ENCODE measurements at regions not wholly inside any gene's neighbourhood (a gene's known extent, or its start where the extent isn't known, plus 50 kb on each side); places are given as distances from the start of the nearest gene placed in this dataset.

GRCh38 chr1:94325377-94326302 lies 88.3 kb upstream of the ARHGAP29 start:
- no peak for DNase-seq

DNA sequence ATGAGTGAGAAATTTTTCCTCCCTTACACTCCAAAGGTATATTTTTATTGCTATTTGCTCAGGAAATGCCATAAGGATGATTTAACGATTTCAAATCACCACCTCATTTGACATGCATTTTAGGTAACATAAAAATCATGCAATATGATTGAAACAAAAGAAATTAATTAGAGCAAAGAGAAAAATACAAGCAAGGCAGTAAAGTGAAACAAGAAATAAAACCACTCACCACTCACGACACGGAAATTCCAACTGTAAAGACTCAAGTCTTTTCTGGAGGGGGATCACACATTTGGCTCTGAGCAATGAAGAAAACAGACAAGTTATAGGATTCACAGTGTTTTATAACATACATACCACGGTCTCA lies 86.8 kb upstream of the ARHGAP29 start:
- DNase-seq: no peak

DNA sequence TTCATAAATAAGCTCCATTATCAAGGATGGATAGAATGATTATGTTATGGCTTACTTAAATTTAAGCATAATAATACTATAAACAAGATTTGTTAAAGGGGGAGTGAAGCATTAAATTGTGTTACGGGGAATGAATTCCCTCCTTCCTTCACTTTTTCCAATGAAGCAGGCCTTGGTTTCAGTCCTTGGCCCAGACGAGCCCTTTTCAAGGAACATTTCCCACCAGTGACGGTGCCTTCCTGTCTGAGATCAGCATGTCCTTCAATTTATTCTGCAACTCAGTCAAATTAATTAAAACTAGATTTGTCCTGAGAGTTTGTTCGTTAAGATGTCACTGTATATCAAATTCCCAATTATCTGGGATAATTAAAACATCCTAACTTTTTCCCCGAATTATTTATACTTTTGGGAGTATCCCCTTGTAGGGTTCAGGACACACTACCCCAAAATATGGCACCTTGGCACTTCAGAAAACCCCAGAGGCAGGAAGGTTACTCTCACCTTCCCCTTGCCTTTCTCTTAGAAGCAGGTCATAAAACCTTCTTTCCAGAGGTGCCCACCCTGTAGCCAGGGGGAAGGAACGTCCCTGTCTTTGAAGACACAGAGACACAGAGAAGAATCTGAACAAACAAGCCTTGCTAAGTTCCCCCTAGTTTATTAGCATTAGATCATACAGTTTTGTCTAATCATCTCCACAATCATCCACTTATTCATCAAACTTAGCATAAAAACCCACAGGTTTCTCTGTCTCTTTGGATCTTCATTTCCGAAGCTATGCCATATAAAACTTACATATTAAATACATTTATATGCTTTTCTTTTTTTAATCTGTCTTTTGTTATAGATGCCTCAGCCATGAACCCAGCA lies 86.2 kb upstream of the ARHGAP29 start:
- no peak for DNase-seq

DNA sequence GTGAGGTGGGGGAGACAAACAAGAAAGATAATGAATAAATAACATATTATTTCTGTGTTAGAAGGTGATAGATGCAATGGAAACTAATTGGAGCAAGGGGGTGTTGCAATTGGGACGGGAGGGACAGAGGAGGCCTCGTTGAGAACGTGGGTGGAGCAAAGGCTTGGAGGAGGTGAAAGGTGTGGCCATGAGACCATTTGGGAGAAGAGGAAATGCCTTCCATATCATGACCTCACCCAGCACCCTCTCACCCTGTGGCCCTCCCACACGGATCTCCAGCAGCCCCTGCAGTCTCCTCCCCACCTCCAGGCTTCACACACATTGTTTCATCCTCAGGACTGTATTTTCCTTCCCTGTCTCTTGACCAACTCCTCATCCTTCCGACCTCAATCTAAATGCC lies 85.3 kb upstream of the ARHGAP29 start:
- DNase-seq: no peak

DNA sequence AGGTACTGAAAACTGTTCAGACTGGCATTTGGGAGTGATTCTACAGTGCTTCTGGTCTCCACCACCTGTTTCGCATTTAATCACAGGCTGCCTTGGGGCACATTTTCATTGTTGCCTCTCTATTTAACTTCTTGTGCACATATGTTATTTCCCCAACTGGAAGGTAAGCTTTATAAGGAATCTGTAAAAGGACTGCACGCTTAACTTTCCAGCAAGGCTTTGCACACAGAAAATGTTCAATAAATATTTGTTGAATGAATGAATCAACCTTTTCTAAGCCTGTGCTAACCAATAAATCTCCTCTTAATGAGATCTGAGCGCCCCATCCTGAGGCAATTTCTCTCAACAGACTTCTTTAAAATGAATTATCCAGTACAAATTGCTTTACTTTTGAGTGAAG lies 84.3 kb upstream of the ARHGAP29 start:
- no peak for DNase-seq

GRCh38 chr1:94319319-94320102 lies 82.1 kb upstream of the ARHGAP29 start:
- no peak for DNase-seq

GRCh38 chr1:94318505-94319030 lies 81.2 kb upstream of the ARHGAP29 start:
- DNase-seq: no peak

- no peak for DNase-seq
These were observed 80.4 kb upstream of the ARHGAP29 start for GRCh38 chr1:94317790-94318188.

- no peak for DNase-seq
These were observed 79.7 kb upstream of the ARHGAP29 start for GRCh38 chr1:94316836-94317789.

GRCh38 chr1:94316183-94316582 lies 78.8 kb upstream of the ARHGAP29 start:
- no peak for DNase-seq

DNA sequence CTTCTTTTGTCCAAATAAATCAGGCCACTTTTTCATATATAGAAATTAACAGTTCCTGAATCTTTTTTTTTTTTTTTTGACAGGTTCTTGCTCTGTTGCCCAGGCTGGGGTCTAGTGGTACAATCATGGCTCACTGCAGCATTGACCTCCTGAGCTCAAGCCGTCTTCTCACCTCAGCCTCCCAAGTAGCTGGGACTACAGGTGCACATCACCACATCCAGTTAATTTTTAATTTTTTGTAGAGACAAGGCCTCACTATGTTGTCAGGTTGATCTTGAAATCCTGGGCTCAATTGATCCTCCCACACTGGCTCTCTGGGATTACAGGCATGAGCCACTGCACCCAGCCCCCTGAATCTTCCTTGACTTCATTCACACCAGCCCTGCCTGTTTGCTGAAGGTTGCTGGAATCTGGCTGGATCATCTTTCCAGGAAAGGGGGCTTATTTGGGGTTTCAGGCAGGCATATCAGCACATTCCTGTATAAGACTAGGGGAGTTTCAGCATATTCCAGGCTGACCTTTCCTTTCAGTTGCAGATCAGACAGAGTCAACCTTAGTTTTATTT lies 78.2 kb upstream of the ARHGAP29 start:
- no peak for DNase-seq

DNA sequence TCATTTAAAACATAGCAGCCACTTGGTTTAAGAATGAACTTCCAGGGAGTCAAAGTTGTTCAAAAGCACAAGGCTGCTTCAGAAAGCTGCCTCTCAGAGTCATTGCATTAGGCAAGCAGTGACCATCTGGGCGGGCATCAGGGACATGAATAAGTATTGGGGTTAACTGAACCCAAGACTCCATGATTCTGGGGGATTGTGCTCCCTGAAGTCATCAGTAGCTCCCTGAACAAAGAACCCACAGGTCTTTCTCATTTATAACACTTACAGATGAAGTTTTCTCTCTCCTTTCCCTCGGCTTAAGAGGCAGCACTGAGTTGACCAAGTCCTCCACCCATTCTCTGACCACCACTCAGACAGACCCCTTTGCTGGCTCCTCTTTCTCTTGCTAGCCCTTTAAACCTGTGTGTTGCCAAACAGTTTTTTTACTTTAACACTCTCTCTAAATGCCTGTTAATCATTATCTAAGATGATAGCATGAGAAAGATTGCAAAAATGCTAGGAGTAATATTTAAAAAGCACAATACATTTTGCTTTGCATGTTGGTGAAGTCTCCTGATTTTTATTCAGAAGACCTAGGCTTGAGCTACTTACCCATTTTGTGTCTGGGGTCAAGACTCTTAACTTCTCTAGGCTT lies 77.0 kb upstream of the ARHGAP29 start:
- DNase-seq: no peak

GRCh38 chr1:94310570-94311270 lies 73.3 kb upstream of the ARHGAP29 start:
- no peak for DNase-seq

DNA sequence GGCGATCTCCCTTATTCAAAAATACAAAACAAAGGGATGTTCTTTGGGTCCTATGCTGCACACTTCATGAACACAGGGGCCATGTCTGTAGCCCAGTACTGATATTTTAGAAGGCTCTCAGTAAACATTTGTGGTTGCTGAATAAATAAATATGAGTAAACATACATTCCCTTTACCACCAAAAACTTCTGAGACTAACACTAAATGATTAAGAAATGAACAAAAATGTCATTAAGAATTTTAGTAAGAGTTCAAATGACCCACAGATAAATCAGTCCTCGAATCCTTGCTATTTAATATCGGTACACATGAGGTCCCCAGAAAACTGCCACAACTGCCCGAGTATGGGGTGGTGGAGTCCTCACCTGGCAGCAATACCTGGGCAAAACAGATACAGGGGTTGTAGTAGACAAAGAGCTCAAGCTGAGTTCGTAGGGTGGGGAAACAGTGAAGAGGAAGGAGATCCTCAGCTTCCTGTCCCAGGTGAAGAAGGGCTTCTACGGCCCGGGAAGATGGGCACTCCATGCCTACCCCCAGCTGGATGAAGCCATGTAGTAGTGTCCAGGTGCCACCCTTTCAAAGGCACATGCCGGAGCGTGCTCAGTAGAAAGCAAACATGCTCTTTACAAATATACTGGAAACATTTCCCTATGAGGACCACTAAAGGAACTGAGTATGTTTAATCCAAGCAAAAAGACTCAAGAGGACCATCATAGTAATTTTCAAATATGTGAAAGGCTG lies 72.6 kb upstream of the ARHGAP29 start:
- no peak for DNase-seq

GRCh38 chr1:94309216-94309615 lies 71.8 kb upstream of the ARHGAP29 start:
- DNase-seq: no peak

- no peak for DNase-seq
These were observed 69.1 kb upstream of the ARHGAP29 start for GRCh38 chr1:94306521-94306920.

- no peak for DNase-seq
These were observed 68.3 kb upstream of the ARHGAP29 start for GRCh38 chr1:94305704-94306103.

DNA sequence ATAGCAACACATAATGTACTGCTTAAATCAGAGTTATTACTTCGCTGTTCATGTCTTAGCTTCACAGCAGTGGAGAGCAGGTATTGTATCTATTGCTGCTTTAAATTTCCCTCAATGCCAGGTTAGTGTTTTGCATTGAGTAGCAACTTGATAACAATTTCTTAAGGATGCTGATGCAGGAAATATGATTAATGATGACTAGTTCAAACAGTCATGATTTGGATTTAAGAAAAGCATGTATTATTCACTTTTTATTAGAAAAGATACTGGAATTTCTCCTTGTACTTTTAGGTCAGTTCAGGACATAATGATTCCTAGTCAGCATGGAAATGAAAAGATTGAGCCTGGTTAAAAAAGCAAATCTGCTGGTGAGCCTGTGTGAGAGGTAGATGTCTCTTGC lies 67.2 kb upstream of the ARHGAP29 start:
- DNase-seq: no peak

GRCh38 chr1:94303005-94303404 lies 65.6 kb upstream of the ARHGAP29 start:
- no peak for DNase-seq

Measured in right hindlimb (tissue), 1 donor.